Mammary epithelial cell (primary cell): ENCODE measurements at regions not wholly inside any gene's neighbourhood (a gene's known extent, or its start where the extent isn't known, plus 50 kb on each side); places are given as distances from the start of the nearest gene placed in this dataset.

Experiments
- EZH2 ChIP-seq: IDR thresholded peaks from 2 replicates; pipeline ENCODE4 v1.6.1; 2012; ENCODE audit warnings: low read length, inconsistent platforms, borderline replicate concordance
- TF ChIP-seq, protein P1 (sequence below), 2 donors: IDR thresholded peaks in 1 of 2; conservative IDR thresholded peaks in 1 of 2; 2 replicates each; pipeline ENCODE4 v1.5.1; 2011 to 2012; ENCODE audit warnings: inconsistent platforms in 2 of 2, low read length in 2 of 2, mild to moderate bottlenecking in 2 of 2, control low read depth in 1 of 2, low read depth in 1 of 2; ENCODE audit not compliant: insufficient read depth in 1 of 2; ENCODE audit errors: extremely low read depth in 1 of 2

DNA sequence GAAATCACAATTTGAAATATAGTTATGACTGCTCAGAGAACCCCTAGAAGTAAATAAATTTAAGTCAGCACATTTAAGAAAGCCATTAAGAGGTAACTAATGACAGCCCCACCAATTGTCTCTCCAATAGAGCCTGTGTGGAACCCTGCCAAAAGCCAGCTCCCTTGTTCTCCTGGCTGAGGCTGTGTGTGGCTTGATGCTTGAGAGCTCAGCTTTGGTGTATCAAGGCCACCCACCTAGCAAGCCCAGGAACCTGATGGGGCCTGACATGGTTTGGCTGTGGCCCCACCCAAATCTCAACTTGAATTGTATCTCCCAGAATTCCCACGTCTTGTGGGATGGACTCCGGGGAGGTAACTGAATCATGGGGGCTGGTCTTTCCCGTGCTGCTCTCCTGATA lies 106.9 kb downstream of the LRRN1 start:
- TF ChIP-seq, protein P1, sequence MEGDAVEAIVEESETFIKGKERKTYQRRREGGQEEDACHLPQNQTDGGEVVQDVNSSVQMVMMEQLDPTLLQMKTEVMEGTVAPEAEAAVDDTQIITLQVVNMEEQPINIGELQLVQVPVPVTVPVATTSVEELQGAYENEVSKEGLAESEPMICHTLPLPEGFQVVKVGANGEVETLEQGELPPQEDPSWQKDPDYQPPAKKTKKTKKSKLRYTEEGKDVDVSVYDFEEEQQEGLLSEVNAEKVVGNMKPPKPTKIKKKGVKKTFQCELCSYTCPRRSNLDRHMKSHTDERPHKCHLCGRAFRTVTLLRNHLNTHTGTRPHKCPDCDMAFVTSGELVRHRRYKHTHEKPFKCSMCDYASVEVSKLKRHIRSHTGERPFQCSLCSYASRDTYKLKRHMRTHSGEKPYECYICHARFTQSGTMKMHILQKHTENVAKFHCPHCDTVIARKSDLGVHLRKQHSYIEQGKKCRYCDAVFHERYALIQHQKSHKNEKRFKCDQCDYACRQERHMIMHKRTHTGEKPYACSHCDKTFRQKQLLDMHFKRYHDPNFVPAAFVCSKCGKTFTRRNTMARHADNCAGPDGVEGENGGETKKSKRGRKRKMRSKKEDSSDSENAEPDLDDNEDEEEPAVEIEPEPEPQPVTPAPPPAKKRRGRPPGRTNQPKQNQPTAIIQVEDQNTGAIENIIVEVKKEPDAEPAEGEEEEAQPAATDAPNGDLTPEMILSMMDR (conservative IDR thresholded peaks at IDR 0.05 in 1 of 2, IDR thresholded peaks at IDR 0.05 in 1 of 2; ENCODE audit: extremely low read depth in 1 of 2, insufficient read depth in 1 of 2, low read depth in 1 of 2, low read length in 2 of 2): no peak
- TF ChIP-seq EZH2: no peak
